NB4 (cell line): ENCODE measurements at regions not wholly inside any gene's neighbourhood (a gene's known extent, or its start where the extent isn't known, plus 50 kb on each side); places are given as distances from the start of the nearest gene placed in this dataset.

Source experiments
- CTCF ChIP-seq: IDR thresholded peaks from one replicate; pipeline ENCODE4 v1.5.1; 2012; ENCODE audit warnings: low read depth, low read length
- MYC ChIP-seq: IDR thresholded peaks from 2 replicates; pipeline ENCODE4 v1.6.1; 2011; ENCODE audit warnings: low read depth, low read length
- POLR2A ChIP-seq: IDR thresholded peaks from 2 replicates; pipeline ENCODE4 v1.6.1; 2011; ENCODE audit warnings: mild to moderate bottlenecking; ENCODE audit not compliant: insufficient read length; ENCODE audit errors: extremely low read depth

- no peak for TF ChIP-seq CTCF
- TF ChIP-seq POLR2A, result no peak
- TF ChIP-seq MYC, result no peak
Observed at GRCh38 chr7:42456267-42456666, 219.3 kb upstream of the GLI3 start.
